ENCODE measurements at regions not wholly inside any gene's neighbourhood (a gene's known extent, or its start where the extent isn't known, plus 50 kb on each side); places are given as distances from the start of the nearest gene placed in this dataset.
"Not testable (repeated sequence)": the region's sequence is repeated elsewhere in the genome, so short reads cannot be mapped to it uniquely, and the experiment has no call there.

DNA sequence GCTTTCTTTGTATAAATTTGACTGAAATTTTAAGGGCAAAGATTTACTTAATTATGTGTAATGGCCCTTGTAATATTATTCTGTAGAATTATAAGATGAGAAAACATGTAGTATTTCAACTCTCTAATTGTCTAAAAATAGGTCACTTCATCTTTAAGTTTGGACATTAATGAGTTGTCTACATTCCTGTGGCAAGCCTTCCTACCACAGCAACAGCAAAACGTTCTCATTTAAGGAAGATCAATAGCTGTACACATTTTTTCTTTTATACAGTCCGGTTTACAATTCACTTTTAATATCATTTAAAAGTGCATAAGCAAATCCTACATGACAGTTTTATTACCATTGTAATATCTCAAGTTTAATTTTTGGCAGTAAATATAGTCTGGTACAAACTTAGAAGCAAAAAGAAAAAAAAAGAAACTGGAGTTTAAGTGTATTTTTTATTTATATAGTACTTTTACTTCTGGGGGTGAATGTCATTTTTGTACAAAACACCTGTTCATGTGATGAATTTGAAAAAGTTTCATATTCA lies 501.8 kb downstream of the ZPLD1 start:
- DNase-seq, result no peak

DNA sequence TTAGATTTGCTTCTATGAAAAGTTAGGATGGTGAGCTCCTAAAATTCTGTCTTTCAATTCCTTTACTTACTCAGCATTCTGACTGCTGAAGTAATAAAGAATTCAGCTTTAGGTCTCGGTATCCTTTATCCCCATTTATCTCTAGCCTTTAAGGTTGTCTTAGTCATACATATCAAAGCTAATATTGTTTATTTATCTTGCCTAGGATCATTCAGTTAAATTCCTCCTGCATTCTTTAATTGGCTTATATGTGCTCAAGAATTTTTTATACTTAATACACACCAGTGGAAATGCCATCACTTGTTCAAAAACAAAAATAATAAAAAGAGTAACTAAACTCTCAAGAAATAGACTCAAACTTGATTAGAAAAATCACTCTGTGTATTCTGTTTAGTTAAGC lies 507.0 kb downstream of the ZPLD1 start:
- DNase-seq, result no peak

DNA sequence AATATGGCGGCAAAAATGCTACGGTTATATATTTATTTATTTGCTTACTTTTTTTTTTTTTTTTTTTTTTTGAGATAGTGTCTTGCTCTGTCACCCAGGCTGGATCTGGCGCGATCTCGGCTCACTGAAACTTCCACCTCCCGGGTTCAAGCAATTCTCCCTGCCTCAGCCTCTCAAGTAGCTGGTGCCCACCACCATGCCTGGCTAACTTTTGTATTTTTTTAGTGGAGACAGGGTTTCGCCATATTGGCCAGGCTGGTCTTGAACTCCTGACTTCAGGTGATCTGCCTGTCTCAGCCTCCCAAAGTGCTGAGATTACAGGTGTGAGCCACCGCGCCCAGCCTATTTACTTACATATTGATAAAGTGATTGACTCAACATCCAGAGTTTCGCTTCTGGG lies 511.6 kb downstream of the ZPLD1 start:
- not testable (repeated sequence) for DNase-seq

DNA sequence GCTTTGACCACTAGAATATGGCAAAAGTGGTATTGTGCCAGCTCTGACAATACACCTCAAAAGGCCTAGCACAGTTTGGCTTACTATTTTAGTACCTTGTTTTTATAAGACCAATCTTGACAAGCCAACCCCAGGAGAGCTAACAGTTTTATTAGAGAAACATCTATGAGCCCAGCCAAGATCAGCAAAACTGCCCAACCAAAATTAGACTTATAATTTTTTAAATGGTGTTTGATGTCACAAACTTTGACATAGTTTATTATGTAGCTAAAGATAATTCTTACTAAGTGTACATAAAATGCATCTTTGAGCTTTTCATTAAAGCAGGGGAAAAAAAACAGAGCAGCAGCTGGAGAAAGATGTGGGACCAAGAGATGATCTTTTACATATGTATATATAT lies 537.5 kb downstream of the ZPLD1 start:
- no peak for DNase-seq

DNA sequence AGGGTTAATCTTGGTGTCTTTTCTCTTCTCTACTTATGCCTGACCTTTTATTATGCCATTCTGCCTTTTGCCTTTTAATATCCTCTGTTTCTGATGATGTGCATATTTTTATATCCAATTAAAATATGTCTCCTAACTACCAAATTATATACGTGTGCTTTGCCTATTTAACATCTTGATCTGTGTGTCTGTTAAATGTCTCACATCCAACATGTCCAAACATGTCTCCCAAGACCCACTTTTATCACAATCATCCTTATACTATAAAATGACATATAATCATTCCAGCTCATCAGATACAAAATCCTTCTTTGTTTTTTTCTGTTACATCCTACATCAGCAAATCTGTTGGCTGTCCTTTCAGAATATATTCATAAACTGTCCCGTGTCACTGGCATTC lies 539.5 kb downstream of the ZPLD1 start:
- DNase-seq, result no peak

DNA sequence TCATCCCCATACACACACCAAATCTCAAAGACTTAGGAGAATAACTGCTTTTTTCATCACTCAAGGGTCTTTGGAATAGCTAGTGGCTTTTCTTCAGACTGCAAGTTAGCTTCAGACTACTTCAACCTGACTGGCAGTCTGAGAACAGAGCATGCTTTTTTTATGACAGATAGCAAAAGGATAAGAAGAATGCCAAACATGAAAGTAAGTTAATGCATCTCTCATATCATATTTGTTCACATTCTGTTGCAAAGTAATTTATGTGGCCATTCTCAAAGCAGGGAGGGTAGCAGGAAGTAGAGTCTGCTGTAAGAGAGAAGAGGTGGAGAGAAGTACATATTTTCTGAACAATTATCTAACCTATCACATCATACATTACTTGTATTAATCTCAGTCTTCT lies 544.4 kb downstream of the ZPLD1 start:
- no peak for DNase-seq

DNA sequence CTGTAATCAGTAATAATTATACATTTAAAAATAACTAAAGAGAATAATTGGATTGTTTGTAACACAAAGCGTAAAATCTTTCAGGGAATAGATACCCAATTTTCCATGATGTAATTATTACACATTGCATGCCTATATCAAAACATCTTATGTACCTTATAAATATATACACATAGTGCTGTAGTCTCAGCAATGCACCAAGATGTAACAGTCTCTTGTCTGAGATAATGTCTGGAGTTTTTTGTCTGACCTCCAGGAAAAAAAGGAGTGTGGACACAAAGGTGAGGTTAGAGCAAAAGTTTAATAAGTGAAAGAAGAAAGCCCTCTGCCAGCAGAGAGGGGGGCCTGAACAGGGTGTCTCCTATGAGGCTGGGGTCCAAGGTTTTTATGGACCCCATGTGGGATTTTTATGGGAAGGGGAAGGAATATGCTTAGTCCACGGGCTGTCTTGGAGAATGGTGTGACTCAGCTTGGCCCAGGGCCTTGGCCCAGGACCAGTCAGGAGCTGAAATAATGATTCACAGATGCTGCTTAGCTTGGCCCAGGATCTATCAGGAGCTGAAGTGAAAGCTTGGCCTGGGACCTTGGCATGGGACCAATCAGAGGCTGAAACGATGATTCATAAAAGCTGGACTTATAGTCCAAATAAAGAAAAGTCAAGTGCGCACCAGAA lies 545.0 kb downstream of the ZPLD1 start:
- no peak for DNase-seq

DNA sequence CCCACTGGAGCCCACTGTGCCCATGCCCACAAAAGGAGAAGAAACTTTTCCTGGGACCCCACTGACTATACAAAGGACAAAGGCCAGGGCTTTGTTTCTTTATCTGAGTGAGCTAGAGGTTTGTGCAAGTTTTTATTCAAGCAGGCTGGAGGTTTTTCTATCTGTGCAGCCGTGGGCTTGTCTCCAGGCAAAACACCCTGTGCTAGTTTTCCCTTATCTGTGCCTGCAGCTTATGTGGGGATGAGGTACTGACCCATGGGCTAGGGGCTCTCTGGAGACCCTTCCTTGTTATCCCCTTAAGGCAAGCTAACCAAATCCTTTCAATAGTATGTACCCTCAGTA lies 545.5 kb downstream of the ZPLD1 start:
- DNase-seq, result no peak

DNA sequence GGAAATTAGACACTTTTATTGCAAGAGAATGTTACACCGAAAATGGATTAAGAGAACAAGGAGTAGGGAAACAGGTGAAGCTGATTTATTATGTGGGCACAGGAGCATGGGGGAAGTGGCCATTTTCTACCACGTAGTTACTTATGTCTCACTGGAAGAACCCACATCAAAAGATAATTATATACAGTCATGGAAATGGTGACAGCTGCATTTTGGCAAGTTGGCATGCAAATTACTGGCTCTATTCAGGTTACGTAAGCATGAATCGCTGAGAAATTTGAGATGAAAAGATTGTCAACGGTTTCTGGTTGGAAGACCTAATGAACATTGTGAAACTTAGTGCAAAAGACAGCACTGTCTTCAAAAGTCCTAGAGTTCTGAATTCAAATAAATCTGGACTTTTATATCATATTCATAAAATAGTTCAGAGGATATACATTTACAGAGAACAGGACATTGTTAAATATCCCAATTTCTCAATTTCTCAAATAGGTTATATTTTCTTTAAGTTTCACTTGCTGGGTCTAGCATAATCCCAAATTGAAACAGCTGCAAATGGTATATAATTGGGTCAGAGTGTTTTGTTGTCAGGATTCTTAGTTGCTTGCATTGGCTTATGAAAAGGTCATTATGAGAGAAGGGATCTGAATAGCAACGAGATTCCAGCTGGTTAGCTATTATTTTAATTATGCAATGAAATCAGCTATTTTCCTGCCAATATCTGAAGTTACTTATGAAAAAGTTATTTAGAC lies 567.8 kb downstream of the ZPLD1 start:
- no peak for DNase-seq

DNA sequence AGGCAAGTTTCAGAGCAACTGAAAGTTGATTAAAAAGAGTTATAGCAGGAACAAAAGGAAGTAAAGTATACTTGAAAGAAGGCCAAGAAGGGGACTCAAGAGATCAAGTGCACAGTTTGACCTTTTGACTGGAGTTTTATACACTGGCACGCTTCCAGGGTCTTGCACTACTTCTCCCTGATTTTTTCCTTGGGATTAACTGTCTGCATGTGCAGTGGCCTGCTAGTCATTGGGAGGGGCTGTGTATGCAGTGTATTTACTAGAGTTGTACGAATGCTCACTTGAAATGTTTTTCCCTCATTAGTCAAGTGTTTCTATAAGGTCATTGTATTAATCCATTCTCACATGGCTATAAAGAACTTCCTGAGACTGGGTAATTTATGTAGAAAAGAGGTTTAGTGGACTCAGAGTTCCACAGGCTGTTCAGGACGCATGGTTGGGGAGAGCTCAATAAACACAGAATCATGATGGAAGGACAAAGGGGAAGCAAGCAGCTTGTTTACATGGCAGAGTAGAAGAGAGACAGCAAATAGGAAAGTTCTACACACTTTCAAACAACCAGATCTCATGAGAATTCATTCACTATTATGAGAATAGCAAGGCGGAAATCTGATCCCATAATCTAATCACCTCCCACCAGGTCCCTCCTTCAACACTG lies 571.8 kb downstream of the ZPLD1 start:
- DNase-seq, result no peak

DNA sequence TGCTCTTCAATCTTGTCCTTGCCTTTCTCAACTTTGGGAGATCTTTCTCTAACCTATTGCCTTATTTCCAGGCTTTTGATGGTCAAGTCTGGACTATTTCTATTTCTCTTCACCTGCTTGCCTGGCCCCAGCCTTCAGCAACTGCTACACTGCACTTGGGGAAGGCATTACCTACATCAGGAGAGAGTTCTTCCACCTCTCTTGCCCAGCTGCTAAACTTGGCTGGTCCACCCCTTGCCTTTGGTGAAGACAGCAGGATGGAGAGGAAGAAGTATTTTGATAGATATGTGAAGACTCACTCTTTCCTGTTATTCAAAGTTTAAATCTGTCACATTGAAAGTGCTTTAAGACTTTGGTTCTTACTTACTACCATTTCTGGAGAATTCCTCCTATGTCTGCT lies 574.8 kb downstream of the ZPLD1 start:
- no peak for DNase-seq

DNA sequence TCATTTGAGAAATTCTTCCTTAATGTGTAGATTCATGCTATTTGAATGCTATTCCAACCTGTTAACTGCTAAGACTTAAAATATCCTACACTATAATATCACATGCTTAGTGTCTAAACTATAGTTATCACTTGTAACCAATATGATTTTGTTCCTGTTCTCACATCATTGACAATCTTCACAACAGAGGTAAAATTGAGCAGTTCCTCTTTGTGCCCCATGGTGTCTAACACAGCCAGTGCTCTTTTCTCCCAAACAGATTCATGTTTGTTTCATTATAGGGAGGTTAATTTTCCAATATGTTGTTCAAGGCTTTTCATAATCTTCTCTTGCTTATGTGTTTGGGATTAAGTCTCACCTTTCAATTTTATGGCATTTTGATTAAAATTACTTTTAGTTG lies 591.1 kb downstream of the ZPLD1 start:
- DNase-seq, result no peak

DNA sequence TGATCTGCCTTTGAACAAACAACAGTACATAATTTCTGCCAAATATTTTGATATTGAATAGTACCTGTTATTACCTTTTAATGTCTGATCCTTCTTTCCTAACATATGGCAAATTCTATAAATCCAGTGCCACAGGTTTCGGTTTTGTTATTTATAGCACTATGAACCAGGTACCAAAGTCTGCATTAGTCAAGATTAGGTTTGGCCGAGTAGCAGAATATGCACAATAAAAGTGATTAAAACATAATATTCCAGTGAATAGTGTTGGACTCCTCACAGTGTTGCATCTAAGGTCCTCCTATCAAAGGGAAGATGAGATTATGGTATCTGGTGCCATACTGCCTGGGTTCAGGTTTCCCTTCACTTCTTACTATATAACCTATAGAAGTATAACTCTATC lies 599.0 kb downstream of the ZPLD1 start:
- DNase-seq, result no peak

DNA sequence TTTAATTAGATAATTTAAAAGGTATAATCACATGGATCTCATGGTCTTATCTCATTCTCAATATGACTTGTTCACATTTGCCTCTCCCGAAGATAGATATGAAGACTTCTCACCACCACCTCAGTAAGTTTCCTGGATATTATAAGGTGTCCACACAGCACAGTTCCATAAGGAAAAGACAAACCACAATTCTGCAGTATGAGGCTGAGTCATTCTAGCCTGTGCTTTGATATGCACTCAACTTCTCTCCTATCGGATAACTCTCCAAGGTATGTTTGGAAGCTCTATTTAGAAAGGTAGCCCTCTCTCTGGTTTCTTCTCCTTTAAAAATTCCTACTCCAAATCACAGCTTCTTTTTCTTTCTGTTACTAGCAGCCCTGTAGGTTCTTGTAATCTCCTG lies 612.8 kb downstream of the ZPLD1 start:
- no peak for DNase-seq

DNA sequence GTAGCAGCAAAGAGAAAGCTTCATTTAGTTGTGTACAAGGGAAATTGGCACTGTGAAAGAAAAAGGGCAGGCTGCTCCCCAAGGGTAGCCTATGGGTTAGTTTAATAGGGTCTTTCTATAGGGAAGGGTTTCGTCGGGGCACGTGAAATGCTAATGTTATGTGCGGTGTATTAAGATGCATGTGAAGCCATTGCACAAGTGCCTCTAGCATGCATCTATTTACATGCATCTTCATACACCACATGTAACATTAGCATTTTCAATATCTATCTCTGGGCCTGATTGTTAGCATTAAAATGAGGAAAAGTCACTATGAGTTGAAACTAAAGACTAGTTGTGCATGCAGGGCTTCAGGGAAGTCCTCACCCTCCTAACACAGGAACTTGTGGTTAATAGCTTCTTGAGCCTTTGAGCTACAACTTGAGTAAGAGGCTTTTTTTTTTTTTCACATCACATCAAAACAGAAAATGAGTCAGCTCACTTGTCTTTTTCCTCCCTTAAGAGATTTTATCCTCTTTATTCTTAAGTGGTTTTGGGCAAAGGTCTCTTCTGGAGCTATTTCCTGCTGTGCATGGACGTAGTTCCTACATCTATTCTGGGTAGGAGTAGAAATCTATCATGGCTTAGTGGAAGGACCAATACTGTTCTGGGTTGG lies 613.4 kb downstream of the ZPLD1 start:
- no peak for DNase-seq

DNA sequence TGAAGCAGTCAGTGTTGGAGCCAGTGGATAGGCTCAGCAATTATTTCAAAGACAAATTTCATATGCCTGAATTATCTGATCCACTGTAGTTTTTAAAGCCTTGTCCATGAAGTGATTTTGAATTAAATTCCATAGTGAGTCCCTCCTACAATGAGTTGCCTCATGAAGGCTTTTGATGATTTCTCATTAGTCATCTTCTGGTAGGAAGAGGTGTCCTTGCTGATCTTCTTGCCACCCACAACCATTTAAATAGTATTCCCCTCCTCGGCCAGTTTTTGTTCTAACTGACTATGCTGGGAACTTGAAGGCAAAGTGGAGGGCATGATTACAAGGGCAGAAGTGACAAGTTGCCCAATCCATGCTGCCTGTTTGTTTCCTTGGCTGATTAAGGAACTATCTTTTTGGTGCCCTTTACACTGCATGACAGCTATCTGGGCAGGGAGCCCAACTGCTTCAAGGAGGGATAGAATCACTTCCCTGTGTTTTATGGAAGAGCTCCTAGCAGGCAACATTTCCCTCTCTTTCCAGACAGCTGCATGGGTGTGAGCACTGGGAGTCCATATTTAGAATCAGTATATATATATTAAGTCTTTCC lies 617.5 kb downstream of the ZPLD1 start:
- no peak for DNase-seq

DNA sequence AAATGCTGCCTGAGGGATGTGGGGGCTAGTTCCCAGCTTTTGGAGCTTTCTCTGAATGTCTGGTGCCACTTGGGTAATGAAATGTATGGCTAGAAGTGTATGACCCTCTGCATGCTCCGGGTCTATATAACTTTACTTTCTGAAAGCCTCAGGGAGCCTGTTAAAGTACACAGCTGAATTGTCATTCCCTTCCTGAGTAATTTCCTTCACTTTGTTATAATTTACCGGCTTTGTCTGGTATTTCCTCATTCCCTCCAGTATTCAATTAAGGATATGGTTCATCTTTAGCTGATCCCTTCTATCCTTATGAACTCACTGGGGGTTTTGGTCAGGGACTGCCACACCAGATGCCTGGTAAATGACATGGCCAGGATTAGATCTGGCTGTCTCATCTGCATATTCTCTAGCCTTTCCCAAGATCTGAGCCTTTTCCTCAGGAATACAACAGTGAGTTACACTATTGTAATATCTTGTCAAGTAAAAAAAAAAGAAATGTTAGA lies 620.3 kb downstream of the ZPLD1 start:
- DNase-seq, result no peak

DNA sequence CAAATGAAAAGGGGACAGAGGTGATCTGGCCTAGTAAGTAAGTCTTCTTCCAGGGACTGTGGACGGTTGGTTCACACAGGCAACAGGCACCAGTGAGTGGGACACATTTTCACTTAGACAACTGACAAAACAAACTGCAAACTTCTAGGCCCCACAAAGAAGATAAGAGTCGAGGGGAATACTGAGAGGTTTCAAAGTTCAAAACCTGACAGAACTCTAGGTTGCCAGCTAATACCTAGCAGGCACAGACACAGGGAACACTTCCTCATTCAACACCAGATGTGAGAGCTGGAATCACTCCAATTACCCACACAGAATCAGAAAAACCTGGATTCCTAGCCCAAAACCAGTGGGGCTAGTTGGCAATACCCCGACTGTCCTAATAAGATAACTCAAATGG lies 621.7 kb downstream of the ZPLD1 start:
- DNase-seq, result no peak

DNA sequence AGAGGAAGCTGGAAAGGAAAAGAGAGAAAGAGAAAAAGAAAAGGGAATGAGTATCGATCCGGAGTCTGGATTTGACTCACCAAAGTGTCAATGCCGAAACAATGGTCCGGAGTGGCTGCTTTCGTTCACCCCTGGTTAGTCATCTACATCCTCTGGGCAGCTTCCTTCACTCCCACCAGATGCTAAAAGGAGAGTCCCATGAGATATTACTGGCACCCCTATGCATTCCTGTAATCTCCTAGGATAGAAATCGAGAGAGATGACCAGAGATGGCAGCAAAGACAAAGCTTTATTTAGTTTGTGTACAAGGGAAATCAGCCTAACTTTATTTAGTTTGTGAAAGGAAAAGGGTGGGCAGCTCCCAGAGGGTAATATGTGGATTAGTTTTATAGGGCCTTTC lies 622.2 kb downstream of the ZPLD1 start:
- DNase-seq, result no peak

DNA sequence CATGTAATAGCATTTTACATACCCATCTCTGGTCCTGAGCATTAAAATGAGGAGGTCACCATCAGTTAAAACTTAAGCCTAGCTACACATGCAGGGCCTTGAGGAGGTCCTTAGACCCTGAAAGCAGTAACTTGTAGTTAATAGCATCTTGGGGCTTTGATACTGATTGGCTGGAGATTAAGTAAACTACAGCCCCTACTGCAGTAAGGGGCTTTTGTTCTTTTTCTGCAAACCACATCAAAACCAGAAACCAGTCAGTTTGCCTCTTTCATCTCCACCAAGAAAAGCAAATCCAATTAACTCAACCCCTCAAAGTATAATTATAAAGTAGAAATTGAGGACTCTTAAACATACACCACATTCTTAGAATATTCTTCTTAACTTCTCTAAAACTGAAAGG lies 622.7 kb downstream of the ZPLD1 start:
- no peak for DNase-seq

DNA sequence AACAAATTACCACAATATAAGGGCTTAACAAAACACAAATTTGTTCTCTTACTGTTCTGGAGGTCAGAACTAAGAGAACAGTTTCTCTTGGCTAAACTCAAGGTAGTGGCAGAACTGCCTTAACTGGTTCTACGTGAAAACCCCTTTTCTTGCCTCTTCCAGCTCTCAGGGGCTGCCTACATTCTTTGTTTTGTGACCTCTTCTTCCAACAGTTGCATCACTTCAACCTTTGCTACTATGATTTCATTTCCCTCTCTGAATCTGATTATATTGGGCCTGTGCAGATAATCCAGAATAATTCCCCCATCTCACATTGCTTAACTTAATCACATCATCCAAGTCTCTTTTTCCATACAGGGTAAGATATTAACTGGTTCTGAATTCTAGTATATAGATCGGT lies 624.6 kb downstream of the ZPLD1 start:
- no peak for DNase-seq

DNA sequence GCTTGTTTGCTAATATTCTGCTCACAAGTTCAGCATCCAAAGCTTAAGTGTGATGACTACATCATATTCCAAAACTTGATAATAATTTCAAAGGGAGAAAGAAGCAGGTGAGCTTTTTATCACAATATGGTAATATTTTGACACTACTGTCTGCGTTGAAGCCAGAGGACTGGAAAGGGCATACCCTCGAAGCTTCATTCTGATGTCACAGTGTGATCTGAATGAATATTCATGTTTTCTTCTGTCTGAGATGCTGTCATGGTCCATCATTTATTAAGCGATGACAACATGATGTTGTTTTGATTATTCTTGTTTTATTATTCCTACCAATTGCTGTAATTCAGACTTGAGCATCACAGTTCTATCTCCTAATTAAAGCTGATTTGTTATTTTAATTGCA lies 625.4 kb downstream of the ZPLD1 start:
- DNase-seq, result no peak

DNA sequence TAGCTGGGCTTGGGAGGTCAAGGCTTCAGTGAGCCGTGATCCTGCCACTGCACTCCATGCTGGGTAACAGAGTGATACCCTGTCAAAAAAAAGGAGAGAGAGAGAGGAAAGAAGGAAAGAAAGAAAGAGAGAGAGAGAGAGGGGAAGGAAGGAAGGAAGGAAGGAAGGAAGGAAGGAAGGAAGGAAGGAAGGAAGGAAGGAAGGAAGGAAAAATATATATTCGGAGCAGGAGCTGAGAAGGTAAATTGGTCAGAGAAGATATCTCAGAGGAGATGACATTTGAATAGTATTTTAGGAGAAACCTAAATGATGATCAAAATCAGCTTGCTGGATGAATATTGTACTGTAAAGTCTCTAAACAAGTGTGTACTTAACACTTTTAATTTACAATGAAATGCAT lies 633.1 kb downstream of the ZPLD1 start:
- DNase-seq, result no peak
